Stomach (tissue), 4 donors: ENCODE measurements at regions not wholly inside any gene's neighbourhood (a gene's known extent, or its start where the extent isn't known, plus 50 kb on each side); places are given as distances from the start of the nearest gene placed in this dataset.
"Not testable (repeated sequence)": the region's sequence is repeated elsewhere in the genome, so short reads cannot be mapped to it uniquely, and the experiment has no call there.

ENCODE experiments used
- EP300 ChIP-seq: sonication (generic); formaldehyde crosslinking; IDR thresholded peaks from one replicate; pipeline ENCODE4 v1.6.1; 2017; ENCODE audit warnings: antibody characterized with exemption
- POLR2AphosphoS5 ChIP-seq, 3 donors: sonication (generic); formaldehyde crosslinking; IDR thresholded peaks; one replicate each; pipeline ENCODE4 v1.6.1; 2016; ENCODE audit warnings: antibody characterized with exemption in 3 of 3
- TF ChIP-seq, protein P1 (sequence below), 7 experiments: fragments of 450-650 bp in 4 of 7; fragments of 200-600 bp in 3 of 7; sonication (generic) in 3 of 7; IDR thresholded peaks; one replicate each; pipeline ENCODE4 v1.5.1; 2016 to 2019; ENCODE audit warnings: antibody characterized with exemption in 7 of 7, control low read depth in 2 of 7, mild to moderate bottlenecking in 1 of 7

DNA sequence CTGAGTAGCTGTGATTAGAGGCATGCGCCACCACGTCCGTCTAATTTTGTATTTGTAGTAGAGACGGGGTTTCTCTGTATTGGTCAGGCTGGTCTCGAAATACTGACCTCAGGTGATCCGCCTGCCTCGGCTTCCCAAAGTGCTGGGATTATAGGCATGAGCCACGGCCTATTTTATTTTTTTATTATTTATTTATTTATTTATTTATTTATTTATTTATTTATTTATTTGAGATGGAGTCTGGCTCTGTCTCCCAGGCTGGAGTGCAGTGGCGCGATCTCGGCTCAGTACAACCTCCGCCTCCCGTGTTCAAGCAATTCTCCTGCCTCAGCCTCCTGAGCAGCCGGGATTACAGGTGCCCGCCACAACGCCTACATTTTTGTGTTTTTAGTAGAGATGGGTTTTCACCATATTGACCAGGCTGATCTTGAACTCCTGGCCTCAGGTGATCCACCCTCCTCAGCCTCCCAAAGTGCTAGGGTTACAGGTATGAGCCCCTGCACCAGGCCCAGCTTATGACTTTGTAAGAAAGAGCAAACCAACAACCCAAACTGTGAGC is 56.3 kb upstream of the TIAM2 start:
- TF ChIP-seq, protein P1, sequence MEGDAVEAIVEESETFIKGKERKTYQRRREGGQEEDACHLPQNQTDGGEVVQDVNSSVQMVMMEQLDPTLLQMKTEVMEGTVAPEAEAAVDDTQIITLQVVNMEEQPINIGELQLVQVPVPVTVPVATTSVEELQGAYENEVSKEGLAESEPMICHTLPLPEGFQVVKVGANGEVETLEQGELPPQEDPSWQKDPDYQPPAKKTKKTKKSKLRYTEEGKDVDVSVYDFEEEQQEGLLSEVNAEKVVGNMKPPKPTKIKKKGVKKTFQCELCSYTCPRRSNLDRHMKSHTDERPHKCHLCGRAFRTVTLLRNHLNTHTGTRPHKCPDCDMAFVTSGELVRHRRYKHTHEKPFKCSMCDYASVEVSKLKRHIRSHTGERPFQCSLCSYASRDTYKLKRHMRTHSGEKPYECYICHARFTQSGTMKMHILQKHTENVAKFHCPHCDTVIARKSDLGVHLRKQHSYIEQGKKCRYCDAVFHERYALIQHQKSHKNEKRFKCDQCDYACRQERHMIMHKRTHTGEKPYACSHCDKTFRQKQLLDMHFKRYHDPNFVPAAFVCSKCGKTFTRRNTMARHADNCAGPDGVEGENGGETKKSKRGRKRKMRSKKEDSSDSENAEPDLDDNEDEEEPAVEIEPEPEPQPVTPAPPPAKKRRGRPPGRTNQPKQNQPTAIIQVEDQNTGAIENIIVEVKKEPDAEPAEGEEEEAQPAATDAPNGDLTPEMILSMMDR (IDR thresholded peaks at IDR 0.05): not testable (repeated sequence)
- TF ChIP-seq POLR2AphosphoS5 (IDR thresholded peaks at IDR 0.05); EP300: not testable (repeated sequence)
